KOPT-K1 (cell line): ENCODE measurements at regions not wholly inside any gene's neighbourhood (a gene's known extent, or its start where the extent isn't known, plus 50 kb on each side); places are given as distances from the start of the nearest gene placed in this dataset.

ENCODE experiments used
- H3K27ac ChIP-seq: fragments of 200-600 bp; sonication (generic); 2 replicates; pipeline ENCODE4 v1.5.1; 2016; ENCODE audit warnings: antibody characterized with exemption, mild to moderate bottlenecking, low read depth, low read length; ENCODE audit not compliant: poor library complexity, severe bottlenecking
- H3K36me3 ChIP-seq: fragments of 200-600 bp; sonication (generic); 2 replicates; pipeline ENCODE4 v1.5.1; 2017; ENCODE audit warnings: antibody characterized with exemption, mild to moderate bottlenecking, low read length, moderate library complexity; ENCODE audit not compliant: insufficient read depth
- H3K9me3 ChIP-seq: fragments of 200-600 bp; sonication (generic); 2 replicates; pipeline ENCODE4 v1.5.1; 2017; ENCODE audit warnings: antibody characterized with exemption, low read length, mild to moderate bottlenecking; ENCODE audit not compliant: insufficient read depth, poor library complexity, severe bottlenecking

GRCh38 chr12:58341791-58342190 lies 400.4 kb downstream of the ATP23 start:
- H3K36me3 ChIP-seq = no peaks in the 10 kb centered on the region
- no peak overlapping the region for H3K27ac ChIP-seq
- H3K9me3 ChIP-seq = no peaks in the 10 kb centered on the region

GRCh38 chr12:58342736-58343135 lies 401.4 kb downstream of the ATP23 start:
- H3K27ac ChIP-seq = no peak overlapping the region
- no peaks in the 10 kb centered on the region for H3K36me3 ChIP-seq
- H3K9me3 ChIP-seq = no peaks in the 10 kb centered on the region

- no peaks in the 10 kb centered on the region for H3K36me3 ChIP-seq
- H3K27ac ChIP-seq = no peak overlapping the region
- H3K9me3 ChIP-seq = no peaks in the 10 kb centered on the region
Observed at GRCh38 chr12:58346032-58346632, 404.8 kb downstream of the ATP23 start.

GRCh38 chr12:58347188-58347587 lies 405.8 kb downstream of the ATP23 start:
- H3K27ac ChIP-seq = no peak overlapping the region
- H3K36me3 ChIP-seq = no peaks in the 10 kb centered on the region
- H3K9me3 ChIP-seq = no peaks in the 10 kb centered on the region

GRCh38 chr12:58347691-58348090 lies 406.3 kb downstream of the ATP23 start:
- H3K9me3 ChIP-seq = no peaks in the 10 kb centered on the region
- H3K27ac ChIP-seq = no peak overlapping the region
- no peaks in the 10 kb centered on the region for H3K36me3 ChIP-seq

- H3K36me3 ChIP-seq = no peaks in the 10 kb centered on the region
- no peaks in the 10 kb centered on the region for H3K9me3 ChIP-seq
- H3K27ac ChIP-seq = no peak overlapping the region
Observed at GRCh38 chr12:58349161-58349560, 407.8 kb downstream of the ATP23 start.

GRCh38 chr12:58356794-58357193 lies 415.4 kb downstream of the ATP23 start:
- no peaks in the 10 kb centered on the region for H3K36me3 ChIP-seq
- no peaks in the 10 kb centered on the region for H3K9me3 ChIP-seq
- H3K27ac ChIP-seq = no peak overlapping the region

- no peaks in the 10 kb centered on the region for H3K36me3 ChIP-seq
- no peak overlapping the region for H3K27ac ChIP-seq
Observed at GRCh38 chr12:58357511-58357910, 416.1 kb downstream of the ATP23 start.

GRCh38 chr12:58358369-58358768 lies 417.0 kb downstream of the ATP23 start:
- no peak overlapping the region for H3K27ac ChIP-seq
- no peaks in the 10 kb centered on the region for H3K9me3 ChIP-seq
- H3K36me3 ChIP-seq = no peaks in the 10 kb centered on the region

More at GRCh38 chr12:58357511-58357910, 416.1 kb downstream of the ATP23 start:
- H3K9me3 ChIP-seq = no peaks in the 10 kb centered on the region

GRCh38 chr12:58359084-58359483 lies 417.7 kb downstream of the ATP23 start:
- no peaks in the 10 kb centered on the region for H3K36me3 ChIP-seq
- H3K9me3 ChIP-seq = no peaks in the 10 kb centered on the region
- H3K27ac ChIP-seq = no peak overlapping the region

- Histone ChIP-seq H3K36me3 (no peaks in the 10 kb centered on the region), H3K27ac (no peak overlapping the region), H3K9me3 (no peaks in the 10 kb centered on the region)
Observed at GRCh38 chr12:58361056-58361455, 419.7 kb downstream of the ATP23 start.

GRCh38 chr12:58363971-58364370 lies 422.6 kb downstream of the ATP23 start:
- Histone ChIP-seq H3K9me3 (no peaks in the 10 kb centered on the region), H3K36me3 (no peaks in the 10 kb centered on the region), H3K27ac (no peak overlapping the region)

GRCh38 chr12:58364389-58365086 lies 423.2 kb downstream of the ATP23 start:
- H3K27ac ChIP-seq = no peak overlapping the region

GRCh38 chr12:58365087-58365390 lies 423.7 kb downstream of the ATP23 start:
- Histone ChIP-seq H3K36me3 (no peaks in the 10 kb centered on the region), H3K9me3 (no peaks in the 10 kb centered on the region), H3K27ac (no peak overlapping the region)

More at GRCh38 chr12:58364389-58365086, 423.2 kb downstream of the ATP23 start:
- H3K9me3 ChIP-seq = no peaks in the 10 kb centered on the region
- no peaks in the 10 kb centered on the region for H3K36me3 ChIP-seq

GRCh38 chr12:58367041-58367440 lies 425.7 kb downstream of the ATP23 start:
- Histone ChIP-seq H3K9me3 (no peaks in the 10 kb centered on the region), H3K36me3 (no peaks in the 10 kb centered on the region), H3K27ac (no peak overlapping the region)

- Histone ChIP-seq H3K27ac (no peak overlapping the region), H3K36me3 (no peaks in the 10 kb centered on the region), H3K9me3 (no peaks in the 10 kb centered on the region)
Observed at GRCh38 chr12:58368001-58368400, 426.6 kb downstream of the ATP23 start.
